ENCODE measurements at regions not wholly inside any gene's neighbourhood (a gene's known extent, or its start where the extent isn't known, plus 50 kb on each side); places are given as distances from the start of the nearest gene placed in this dataset.

- TF ChIP-seq HOXA3 (CRISPR knock-in tag; IDR thresholded peaks at IDR 0.05) (peak; percentile 71; the same call in 1 of the 2 replicates), ZNF451 (CRISPR knock-in tag; IDR thresholded peaks at IDR 0.05) (peak; percentile 70), ZNF598 (CRISPR knock-in tag; IDR thresholded peaks at IDR 0.05; ENCODE audit: borderline replicate concordance) (no peak), MTF2 (CRISPR knock-in tag; IDR thresholded peaks at IDR 0.05; ENCODE audit: borderline replicate concordance) (no peak), TOPORS (CRISPR knock-in tag; IDR thresholded peaks at IDR 0.05) (peak; percentile 67; the same call in 1 of the 2 replicates), ZNF510 (CRISPR knock-in tag; IDR thresholded peaks at IDR 0.05; ENCODE audit: low read depth) (no peak; the same call in 1 of the 2 replicates), NR2C2 (CRISPR knock-in tag; IDR thresholded peaks at IDR 0.05; ENCODE audit: borderline replicate concordance) (peak; percentile 77; the same call in 1 of the 2 replicates), SMC3 (IDR thresholded peaks at IDR 0.05; ENCODE audit: low read length) (0 out of 2 replicates have a peak, but pooled peaks have one; percentile 4), GZF1 (CRISPR knock-in tag; IDR thresholded peaks at IDR 0.05) (0 out of 2 replicates have a peak, but pooled peaks have one; percentile 29), ZNF142 (CRISPR knock-in tag; IDR thresholded peaks at IDR 0.05) (peak; percentile 80; the same call in 1 of the 2 replicates), ZBED4 (CRISPR knock-in tag; IDR thresholded peaks at IDR 0.05; ENCODE audit: borderline replicate concordance) (peak; percentile 11), MED13 (CRISPR knock-in tag; IDR thresholded peaks at IDR 0.05) (peak; percentile 73; the same call in 1 of the 2 replicates)
- TF ChIP-seq, protein P1, sequence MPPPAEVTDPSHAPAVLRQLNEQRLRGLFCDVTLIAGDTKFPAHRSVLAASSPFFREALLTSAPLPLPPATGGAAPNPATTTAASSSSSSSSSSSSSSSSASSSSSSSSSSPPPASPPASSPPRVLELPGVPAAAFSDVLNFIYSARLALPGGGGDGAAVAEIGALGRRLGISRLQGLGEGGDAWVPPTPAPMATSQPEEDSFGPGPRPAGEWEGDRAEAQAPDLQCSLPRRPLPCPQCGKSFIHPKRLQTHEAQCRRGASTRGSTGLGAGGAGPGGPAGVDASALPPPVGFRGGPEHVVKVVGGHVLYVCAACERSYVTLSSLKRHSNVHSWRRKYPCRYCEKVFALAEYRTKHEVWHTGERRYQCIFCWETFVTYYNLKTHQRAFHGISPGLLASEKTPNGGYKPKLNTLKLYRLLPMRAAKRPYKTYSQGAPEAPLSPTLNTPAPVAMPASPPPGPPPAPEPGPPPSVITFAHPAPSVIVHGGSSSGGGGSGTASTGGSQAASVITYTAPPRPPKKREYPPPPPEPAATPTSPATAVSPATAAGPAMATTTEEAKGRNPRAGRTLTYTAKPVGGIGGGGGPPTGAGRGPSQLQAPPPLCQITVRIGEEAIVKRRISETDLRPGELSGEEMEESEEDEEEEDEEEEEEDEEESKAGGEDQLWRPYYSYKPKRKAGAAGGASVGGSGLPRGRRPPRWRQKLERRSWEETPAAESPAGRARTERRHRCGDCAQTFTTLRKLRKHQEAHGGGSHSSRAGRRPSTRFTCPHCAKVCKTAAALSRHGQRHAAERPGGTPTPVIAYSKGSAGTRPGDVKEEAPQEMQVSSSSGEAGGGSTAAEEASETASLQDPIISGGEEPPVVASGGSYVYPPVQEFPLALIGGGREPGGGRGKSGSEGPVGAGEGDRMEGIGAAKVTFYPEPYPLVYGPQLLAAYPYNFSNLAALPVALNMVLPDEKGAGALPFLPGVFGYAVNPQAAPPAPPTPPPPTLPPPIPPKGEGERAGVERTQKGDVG (CRISPR knock-in tag; IDR thresholded peaks at IDR 0.05; ENCODE audit: borderline replicate concordance): no peak; the same call in 1 of the 2 replicates
Measured at GRCh38 chr6:43990627-43991619, 136.3 kb downstream of the MRPL14 start (continued).
